Activated CD8-positive, alpha-beta memory T cell treated with anti-CD3 and anti-CD28 coated beads, Interleukin-2, amount 50 U/mL, for 24 hours (primary cell): ENCODE measurements at regions not wholly inside any gene's neighbourhood (a gene's known extent, or its start where the extent isn't known, plus 50 kb on each side); places are given as distances from the start of the nearest gene placed in this dataset.
"Not testable (repeated sequence)": the region's sequence is repeated elsewhere in the genome, so short reads cannot be mapped to it uniquely, and the experiment has no call there.

Experiments used
- DNase-seq: peaks from one replicate; pipeline ENCODE4 v3.0.0-alpha.2; 2020; ENCODE audit errors: extremely low read depth

DNA sequence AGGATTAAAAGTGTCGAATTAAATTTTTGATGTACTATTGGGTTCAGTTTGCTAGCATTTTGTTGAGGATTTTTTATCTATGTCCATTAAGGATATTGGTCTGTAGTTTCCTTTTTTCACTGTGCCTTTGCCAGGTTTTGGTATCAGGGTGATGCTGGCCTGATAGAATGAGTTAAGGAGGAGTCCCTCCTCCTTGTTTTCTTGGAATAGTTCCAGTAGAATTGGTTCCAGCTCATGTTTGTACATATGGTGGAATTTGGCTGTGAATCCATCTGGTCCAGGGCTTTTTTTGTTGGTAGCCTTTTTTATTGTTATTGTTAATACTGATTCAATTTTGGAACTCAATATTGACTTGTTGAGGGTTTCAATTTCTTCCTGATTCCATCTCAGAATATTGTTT, 141.8 kb downstream of the SIM1 start:
- no peak for DNase-seq

- DNase-seq = no peak
These were observed 144.0 kb downstream of the SIM1 start for GRCh38 chr6:100320686-100321085.

DNA sequence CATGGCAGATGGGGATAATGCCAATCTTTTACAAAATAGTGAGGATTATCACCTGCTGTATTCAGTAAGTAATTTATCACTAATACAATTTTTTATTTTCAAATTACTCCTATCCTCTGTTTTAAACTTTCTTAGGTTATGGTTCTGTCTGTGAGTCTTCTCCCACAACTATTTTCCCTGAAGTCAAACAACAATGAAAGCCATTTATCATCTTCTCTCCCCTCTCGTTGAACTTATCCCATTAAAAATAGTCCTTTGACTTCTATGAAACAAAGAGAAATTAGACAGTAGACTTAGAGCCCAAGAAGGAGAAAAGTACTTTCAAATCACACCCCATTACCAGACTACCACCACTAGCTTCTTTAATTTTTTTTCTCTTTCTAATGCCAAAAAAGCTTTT, 147.7 kb downstream of the SIM1 start:
- DNase-seq = no peak

GRCh38 chr6:100314186-100314585, 150.5 kb downstream of the SIM1 start:
- no peak for DNase-seq

DNA sequence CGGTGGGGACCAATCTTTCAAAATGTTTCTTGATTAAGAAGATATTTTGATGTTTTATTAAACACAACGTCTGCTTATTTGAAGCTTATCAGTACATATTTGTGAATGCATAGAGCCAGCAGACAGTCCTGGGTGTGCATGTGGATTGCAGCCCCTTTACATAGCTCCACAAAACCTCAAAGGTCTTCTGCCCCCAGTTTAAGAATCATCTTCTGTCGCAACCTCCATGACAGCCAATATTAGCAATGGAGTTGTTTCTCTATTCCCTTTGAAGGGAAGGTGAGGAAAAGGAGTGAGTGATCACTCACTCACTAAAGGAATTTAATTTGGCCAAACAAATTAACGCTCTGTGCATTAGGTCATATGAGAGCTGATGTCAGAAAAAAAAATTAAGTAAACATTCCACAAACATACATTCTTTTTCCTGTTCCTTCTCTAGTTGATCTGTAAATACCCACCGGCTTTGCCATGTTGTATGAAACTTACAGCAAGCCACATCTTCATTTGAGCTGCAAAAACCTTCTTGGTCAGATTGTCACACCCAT, 152.9 kb downstream of the SIM1 start:
- DNase-seq = no peak

DNA sequence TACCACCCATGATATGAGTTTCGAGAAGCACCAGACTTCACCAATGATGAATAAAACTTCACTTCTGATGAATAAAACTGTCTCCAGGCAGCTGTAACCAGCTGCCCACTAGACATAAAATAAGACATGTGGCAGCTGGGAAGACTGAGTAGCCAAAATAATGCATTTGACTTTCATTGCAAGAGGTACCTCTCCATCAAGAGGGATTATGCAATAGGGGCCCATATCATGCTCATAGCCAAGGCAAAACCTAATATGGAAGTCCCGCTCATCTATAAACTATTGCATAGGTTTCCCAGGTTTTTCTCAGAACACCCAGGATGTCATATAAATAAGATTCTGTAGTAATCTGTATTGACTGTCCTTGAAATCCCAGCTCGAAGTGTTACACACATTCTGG, 155.5 kb downstream of the SIM1 start:
- no peak for DNase-seq

DNA sequence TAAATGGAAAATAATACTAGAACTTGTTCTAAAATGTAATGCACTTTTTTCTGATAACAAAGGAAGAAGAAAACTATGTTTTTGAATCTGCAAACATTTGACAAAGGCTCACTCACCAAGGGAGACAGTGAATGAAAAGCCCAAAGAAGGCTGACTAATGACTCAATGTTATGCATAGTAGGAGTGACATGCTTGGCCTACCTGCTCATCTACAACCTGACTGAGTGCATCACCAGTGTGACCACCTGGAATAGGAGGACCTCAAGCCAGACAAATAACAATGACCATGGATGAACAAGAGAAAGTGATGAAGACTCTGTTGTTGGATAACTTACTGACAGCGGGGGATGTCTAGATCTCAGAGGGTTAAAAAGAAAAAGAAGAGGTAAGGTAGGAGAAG, 157.2 kb downstream of the SIM1 start:
- DNase-seq = no peak

GRCh38 chr6:100305209-100305869, 159.4 kb downstream of the SIM1 start:
- no peak for DNase-seq

- no peak for DNase-seq
These were observed 160.1 kb downstream of the SIM1 start for GRCh38 chr6:100304575-100304974.

GRCh38 chr6:100301731-100302130, 163.0 kb downstream of the SIM1 start:
- no peak for DNase-seq

- DNase-seq = no peak
These were observed 164.4 kb downstream of the SIM1 start for GRCh38 chr6:100300221-100300736.

- DNase-seq = no peak
These were observed 167.7 kb downstream of the SIM1 start for GRCh38 chr6:100296810-100297544.

DNA sequence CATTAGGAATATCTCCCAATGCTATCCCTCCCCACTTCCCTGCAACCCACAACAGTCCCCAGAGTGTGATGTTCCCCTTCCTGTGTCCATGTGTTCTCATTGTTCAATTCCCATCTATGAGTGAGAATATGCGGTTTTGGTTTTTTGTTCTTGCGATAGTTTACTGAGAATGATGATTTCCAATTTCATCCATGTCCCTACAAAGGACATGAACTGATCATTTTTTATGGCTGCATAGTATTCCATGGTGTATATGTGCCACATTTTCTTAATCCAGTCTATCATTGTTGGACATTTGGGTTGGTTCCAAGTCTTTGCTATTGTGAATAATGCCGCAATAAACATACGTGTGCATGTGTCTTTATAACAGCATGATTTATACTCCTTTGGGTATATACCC, 169.5 kb downstream of the SIM1 start:
- not testable (repeated sequence) for DNase-seq

DNA sequence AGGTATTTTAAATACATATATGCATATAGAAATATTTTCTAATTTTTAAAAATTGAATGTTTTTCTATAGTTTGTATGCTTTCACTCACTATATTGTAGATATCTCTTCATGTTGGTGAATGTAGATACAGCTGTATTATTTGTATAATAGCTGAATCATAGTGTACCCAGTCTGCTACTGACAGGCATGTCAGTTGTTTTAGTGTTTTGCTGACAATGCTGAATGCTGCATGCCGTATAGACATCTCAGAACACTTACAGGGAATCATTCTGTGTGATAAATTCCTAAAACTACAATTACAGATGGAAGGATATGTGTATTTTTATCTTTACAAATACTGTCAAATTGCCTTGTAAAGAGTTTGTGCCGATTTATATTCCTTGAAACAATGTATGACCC, 175.4 kb downstream of the SIM1 start:
- no peak for DNase-seq

DNA sequence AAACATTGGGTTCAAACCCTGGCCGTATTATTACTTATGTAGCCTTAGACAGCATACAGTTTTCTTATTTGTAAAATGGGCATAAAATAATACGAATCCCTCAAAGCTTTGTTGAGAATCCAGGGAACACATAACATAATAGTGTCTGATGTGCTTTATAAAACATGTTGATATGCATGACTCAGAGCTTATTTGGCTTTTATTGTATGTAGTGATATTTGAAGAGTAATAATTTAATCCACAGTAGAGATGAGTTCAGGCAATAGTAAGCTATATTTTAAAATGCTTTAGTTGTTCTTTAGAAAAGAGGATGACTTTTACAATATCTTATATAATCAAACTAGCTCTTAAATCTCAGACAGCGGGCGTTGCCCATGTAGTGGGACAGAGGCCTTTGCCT, 176.4 kb downstream of the SIM1 start:
- DNase-seq = no peak

- DNase-seq = no peak
These were observed 181.4 kb downstream of the SIM1 start for GRCh38 chr6:100283285-100283684.

DNA sequence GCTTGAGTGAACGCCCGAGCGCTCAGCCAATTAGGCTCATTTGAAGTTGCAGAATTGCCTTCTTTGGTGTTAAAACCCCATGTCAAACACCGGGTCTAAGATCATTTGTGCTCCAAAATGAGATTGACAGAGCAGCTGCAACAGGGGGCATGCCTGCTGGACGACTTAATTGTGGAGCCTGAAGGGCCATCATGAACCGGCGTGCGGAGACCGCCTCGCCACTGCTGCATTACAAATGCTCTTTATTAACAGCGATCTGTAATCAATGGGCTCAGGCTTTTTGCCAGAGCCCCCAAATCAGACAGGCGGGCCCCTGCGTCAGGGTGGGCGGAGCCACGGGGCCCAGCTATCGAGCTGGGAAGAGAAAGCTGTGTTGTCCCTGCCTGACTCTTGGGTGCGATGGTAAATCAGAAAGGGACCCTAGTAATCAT, 183.2 kb downstream of the SIM1 start:
- DNase-seq = no peak

DNA sequence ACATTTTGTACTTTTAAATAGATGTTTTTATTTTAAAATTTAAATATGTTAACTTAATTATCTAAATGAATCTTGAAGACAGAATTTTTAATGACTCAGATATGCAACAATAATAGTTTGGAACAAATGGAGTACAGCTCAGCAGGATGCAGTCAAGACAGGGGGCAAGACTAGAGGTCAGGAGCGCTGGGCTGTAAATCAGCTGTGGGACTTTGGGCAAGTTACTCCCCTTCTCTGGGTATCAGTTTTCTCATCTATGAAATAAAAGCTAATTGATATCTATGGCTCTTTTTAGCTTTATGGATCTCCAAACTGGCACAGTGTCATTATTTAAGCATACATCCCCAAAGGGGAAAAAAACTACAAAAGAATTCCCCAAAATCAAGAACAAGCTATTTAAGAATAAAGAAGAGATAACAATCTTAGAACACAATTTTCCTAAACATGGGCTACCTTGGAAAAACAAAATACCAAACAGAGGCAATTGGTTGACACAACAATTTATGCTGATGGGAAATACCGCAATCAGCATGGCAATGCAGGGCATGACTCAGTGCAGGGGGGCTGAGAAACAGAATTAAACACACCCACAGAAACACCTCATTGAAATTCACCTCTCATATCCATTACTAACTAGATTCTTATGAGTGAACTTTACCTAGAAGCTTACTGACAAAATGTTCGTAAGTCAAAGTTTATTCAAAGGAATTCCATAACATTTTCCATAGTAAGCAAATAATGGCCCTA, 188.2 kb downstream of the SIM1 start:
- DNase-seq = no peak

- DNase-seq = no peak
These were observed 190.6 kb downstream of the SIM1 start for GRCh38 chr6:100274147-100274546.

- no peak for DNase-seq
These were observed 193.1 kb downstream of the SIM1 start for GRCh38 chr6:100271625-100272024.

DNA sequence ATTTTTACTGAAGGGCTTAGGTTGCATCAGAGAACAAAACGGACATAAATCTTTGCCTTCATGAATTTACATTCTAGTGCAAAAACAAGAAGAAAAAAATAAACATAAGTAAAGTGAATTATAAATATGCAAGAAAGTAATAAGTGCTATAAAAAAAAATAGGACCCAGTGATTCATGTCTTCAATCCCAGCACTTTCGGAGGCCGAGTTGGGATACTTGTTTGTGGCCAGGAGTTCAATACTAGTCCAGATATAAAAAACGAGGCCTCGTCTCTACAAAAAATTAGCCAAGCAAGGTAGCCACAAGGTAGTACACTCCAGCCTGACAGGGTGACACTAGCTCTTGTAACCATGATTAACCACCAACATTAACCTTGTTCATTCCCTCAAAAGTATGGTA, 193.5 kb downstream of the SIM1 start:
- DNase-seq = no peak

GRCh38 chr6:100269189-100269588, 195.5 kb downstream of the SIM1 start:
- DNase-seq = no peak
